ENCODE measurements at regions not wholly inside any gene's neighbourhood (a gene's known extent, or its start where the extent isn't known, plus 50 kb on each side); places are given as distances from the start of the nearest gene placed in this dataset.
"Not testable (repeated sequence)": the region's sequence is repeated elsewhere in the genome, so short reads cannot be mapped to it uniquely, and the experiment has no call there.

DNA sequence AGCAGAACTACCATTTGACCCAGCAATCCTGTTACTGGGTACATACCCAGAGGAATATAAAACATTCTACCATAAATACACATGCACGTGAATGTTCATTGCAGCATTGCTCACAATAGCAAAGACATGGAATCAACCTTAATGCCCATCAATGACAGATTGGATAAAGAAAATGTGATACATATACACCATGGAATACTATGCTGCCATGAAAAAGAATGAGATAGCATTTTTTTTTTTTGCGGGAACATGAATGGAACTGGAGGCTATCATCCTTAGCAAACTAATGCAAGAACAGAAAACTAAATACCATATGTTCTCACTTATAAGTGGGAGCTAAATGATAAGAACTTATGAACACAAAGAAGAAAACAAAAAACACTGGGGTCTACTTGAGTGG lies 72.5 kb upstream of the C1GALT1C1 start:
- not testable (repeated sequence) for DNase-seq (ENCODE audit: low read depth)

DNA sequence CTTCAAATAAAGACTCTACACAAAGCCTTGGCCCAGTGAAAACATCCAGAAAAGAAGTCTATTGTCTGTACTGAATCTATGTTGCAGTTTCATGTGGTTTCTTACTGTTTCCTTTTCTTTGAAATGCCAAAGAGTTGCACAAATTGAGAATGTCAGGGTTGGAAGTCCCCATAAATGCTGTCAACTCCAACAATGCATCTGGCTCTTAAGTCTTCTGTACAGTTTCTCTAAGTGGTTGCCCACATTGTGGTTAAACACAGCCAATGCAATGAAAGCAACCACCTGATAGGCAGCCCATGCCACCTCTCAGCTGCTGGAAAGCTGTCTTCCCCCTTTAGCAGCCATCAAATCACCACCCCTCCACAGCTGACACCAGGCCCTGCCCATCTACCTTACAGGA lies 67.2 kb upstream of the C1GALT1C1 start:
- DNase-seq (ENCODE audit: low read depth), result peak; percentile 3

DNA sequence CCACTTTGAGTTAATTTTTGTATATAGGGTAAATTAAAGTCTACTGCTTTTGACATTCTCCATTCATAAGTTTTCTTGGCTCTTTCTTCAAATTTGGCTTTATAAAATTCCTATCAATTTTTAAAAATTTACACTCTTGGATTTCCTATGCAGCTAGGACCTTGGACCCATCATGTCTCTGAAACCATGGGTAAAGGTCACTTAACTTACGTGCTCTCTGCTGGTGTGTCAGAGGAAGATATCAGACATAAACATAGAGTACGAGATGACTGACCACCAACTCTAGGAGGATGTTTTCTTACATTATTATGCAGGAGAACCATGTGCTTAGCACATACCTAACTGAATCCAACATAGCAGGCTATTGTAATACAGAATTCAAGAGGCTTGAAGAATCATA lies 62.5 kb upstream of the C1GALT1C1 start:
- no peak for DNase-seq (ENCODE audit: low read depth)

DNA sequence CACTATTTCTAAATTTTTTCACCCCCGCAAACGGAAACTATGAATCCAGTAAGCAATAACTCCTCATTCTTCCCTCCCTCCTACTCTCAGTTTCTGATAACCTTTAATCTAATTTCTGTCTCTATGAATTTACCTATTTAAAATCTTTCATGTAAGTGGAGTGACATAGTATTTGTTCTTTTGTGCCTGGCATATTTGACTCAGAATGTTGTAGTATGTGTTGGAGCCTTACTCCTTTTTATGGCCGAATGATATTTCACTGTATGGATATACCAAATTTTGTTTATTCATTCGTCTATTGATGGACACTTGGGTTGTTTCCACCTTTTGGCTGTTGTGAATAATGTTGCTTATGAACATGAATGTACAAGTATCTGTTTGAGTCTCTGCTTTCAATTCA lies 61.1 kb upstream of the C1GALT1C1 start:
- no peak for DNase-seq (ENCODE audit: low read depth)

DNA sequence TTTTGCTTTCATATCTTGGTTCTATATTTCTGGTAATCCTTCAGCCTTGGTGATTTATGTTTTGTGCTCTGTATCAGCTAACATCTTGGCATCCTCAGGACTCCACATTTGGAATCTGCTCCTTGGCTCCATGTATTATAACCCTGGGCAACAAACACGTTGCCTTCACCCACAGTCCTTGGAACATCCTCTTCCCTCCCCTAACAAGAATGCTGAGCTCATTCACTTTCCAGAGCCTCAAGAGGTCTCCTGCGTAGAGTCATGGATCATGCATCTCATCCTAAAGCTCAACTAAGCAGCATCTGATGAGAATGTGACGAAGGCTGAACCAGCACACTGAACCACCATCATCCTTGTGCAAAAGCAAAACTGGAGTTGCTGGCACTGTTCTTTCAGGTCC lies 60.5 kb upstream of the C1GALT1C1 start:
- no peak for DNase-seq (ENCODE audit: low read depth)

DNA sequence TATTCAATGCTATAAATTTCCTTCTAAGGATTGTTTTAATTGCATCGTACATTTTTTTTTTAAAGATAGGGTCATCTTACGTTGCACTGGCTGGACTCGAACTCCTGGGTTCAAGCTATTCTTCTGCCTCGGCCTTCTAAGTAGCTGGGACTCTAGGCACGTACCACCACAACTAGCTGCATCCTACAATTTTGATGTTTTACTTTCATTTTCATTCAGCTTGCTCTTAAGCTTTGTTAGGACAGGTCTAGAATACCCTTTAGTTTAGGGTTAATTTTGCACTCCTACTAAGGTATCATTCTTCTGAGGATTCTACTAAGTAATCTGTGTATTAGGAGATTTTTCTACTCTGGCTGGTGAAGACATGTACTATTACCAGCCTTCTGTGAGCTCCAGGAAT lies 50.2 kb upstream of the C1GALT1C1 start:
- DNase-seq (ENCODE audit: low read depth), result no peak
